ENCODE measurements at regions not wholly inside any gene's neighbourhood (a gene's known extent, or its start where the extent isn't known, plus 50 kb on each side); places are given as distances from the start of the nearest gene placed in this dataset.

GRCh38 chr3:72313308-72313707 is 528.4 kb upstream of the PROK2 start:
- H3K79me2 ChIP-seq (ENCODE audit: control insufficient read depth in 1 of 2, insufficient read depth in 2 of 2, low read length in 2 of 2) = no peaks in the 10 kb centered on the region
- no peak for FAIRE-seq
- no peak overlapping the region for H2BK15ac ChIP-seq (ENCODE audit: low read length)
- ChIA-PET POLR2A (ENCODE audit: partially characterized antibody) (no interaction called here), CTCF (ENCODE audit: partially characterized antibody) (interaction anchor here (0.7 kb wide), 1 partner anchor 221 kb away, joined by 3 read pairs; no protein-coding TSS in a partner anchor)
- peaks cover 2% of the 10 kb centered on the region; the same call in 1 of the 2 replicates for H3K23me2 ChIP-seq (ENCODE audit: low read depth, low read length)
- no peak for DNase-seq (ENCODE audit: low read depth in 1 of 2, low spot score in 2 of 2)
- no peak overlapping the region for H3K27ac ChIP-seq (ENCODE audit: low read depth, low read length)
- H3K27me3 ChIP-seq (replicated peaks in 1 of 4; ENCODE audit: control insufficient read depth in 3 of 4, extremely low read depth in 1 of 4, insufficient read depth in 3 of 4, low read length in 3 of 4) = no peaks in the 10 kb centered on the region
- no peak overlapping the region for H3K9ac ChIP-seq (replicated peaks in 1 of 4; ENCODE audit: extremely low read depth in 1 of 4, low read depth in 3 of 4, low read length in 3 of 4)
- H2AFZ ChIP-seq (ENCODE audit: low read length) = no peak overlapping the region
- no peak overlapping the region for H3K23ac ChIP-seq (ENCODE audit: insufficient read length)
- no peak overlapping the region for H2AK5ac ChIP-seq (ENCODE audit: low read depth, low read length)
- no peak overlapping the region for H2BK12ac ChIP-seq (ENCODE audit: low read depth, low read length)
- no peak overlapping the region for H3K4ac ChIP-seq (replicated peaks; ENCODE audit: insufficient read length, low read depth, low read length)
- H3K14ac ChIP-seq (ENCODE audit: insufficient read length) = no peak overlapping the region
- H3K36me3 ChIP-seq (ENCODE audit: control insufficient read depth in 2 of 4, insufficient read depth in 4 of 4, low read length in 3 of 4) = no peaks in the 10 kb centered on the region
- no peak overlapping the region for H2BK5ac ChIP-seq (ENCODE audit: low read depth, low read length)
- H4K5ac ChIP-seq (ENCODE audit: insufficient read length, low read depth, low read length) = no peak overlapping the region
- H3K4me1 ChIP-seq (replicated peaks in 1 of 4; ENCODE audit: control insufficient read depth in 3 of 4, insufficient read depth in 4 of 4, low read length in 3 of 4) = no peaks in the 10 kb centered on the region; a peak in 1 of 7 replicates
- no peak overlapping the region for H2BK120ac ChIP-seq (replicated peaks; ENCODE audit: low read depth, low read length)
- no peak overlapping the region for H3K56ac ChIP-seq (replicated peaks; ENCODE audit: insufficient read length, low read depth, low read length)
- no peak overlapping the region for H3K4me2 ChIP-seq (ENCODE audit: insufficient read depth in 1 of 2, low read depth in 2 of 2, low read length in 2 of 2)
- no peak overlapping the region for H3K4me3 ChIP-seq (ENCODE audit: extremely low read depth in 1 of 4, insufficient read depth in 2 of 4, low read depth in 3 of 4, low read length in 4 of 4)
- no peak overlapping the region for H2BK20ac ChIP-seq (ENCODE audit: low read length)
- no peak overlapping the region for H4K8ac ChIP-seq (ENCODE audit: extremely low read depth, insufficient read depth, low read length)
- H3K79me1 ChIP-seq (ENCODE audit: low read depth, low read length) = no peaks in the 10 kb centered on the region
- no peak for TF ChIP-seq BCL11A (IDR thresholded peaks at IDR 0.05; ENCODE audit: low read depth in 2 of 2, low read length in 2 of 2)
- no peak for TF ChIP-seq CEBPB (IDR thresholded peaks at IDR 0.05; ENCODE audit: low read depth, low read length)
- no peak for TF ChIP-seq NRF1 (IDR thresholded peaks at IDR 0.05; ENCODE audit: low read depth, low read length)
- no peak for TF ChIP-seq YY1 (IDR thresholded peaks at IDR 0.05; ENCODE audit: low read depth, low read length)
- TF ChIP-seq RXRA (IDR thresholded peaks at IDR 0.05; ENCODE audit: insufficient read depth, low read depth, low read length) = no peak
- TF ChIP-seq RBBP5 (IDR thresholded peaks at IDR 0.05; ENCODE audit: borderline replicate concordance, low read depth, low read length) = no peak
- no peak for TF ChIP-seq KDM1A (IDR thresholded peaks at IDR 0.05; ENCODE audit: borderline replicate concordance, low read length)
- no peak for TF ChIP-seq PHF8 (conservative IDR thresholded peaks at IDR 0.05; ENCODE audit: low read depth, low read length)
- TF ChIP-seq KDM5A (IDR thresholded peaks at IDR 0.05; ENCODE audit: low read length) = no peak
- no peak for TF ChIP-seq SAP30 (IDR thresholded peaks at IDR 0.05; ENCODE audit: insufficient read depth, insufficient replicate concordance, low read length)
- TF ChIP-seq BACH1 (IDR thresholded peaks at IDR 0.05; ENCODE audit: low read length) = no peak
- TF ChIP-seq POLR2A (IDR thresholded peaks at IDR 0.05; ENCODE audit: control extremely low read depth in 1 of 2, low read depth in 2 of 2, low read length in 2 of 2) = no peak
- no peaks in the 10 kb centered on the region for H4K20me1 ChIP-seq (replicated peaks in 1 of 2; ENCODE audit: control insufficient read depth in 1 of 2, insufficient read depth in 2 of 2, low read length in 2 of 2)
- H3K9me3 ChIP-seq (ENCODE audit: insufficient read depth in 2 of 2, low read depth in 1 of 2, low read length in 1 of 2) = no peaks in the 10 kb centered on the region
- WGBS, 2 experiments (ENCODE audit: extremely low coverage in 1 of 2, insufficient coverage in 1 of 2, insufficient read length in 1 of 2, insufficient replicate concordance in 2 of 2, low coverage in 1 of 2, low lambda C conversion rate in 2 of 2, missing lambda C conversion rate in 1 of 2) = 89% methylated on average over 1 of the region's 1 CpG; no CpG with 5 or more reads in 1 of the 2 experiments
- no peak overlapping the region for H4K91ac ChIP-seq (replicated peaks; ENCODE audit: insufficient read length, low read length)
- H3K18ac ChIP-seq (ENCODE audit: extremely low read depth, low read length) = no peak overlapping the region

Data from H1 (cell line).